HepG2 (cell line): ENCODE measurements at regions not wholly inside any gene's neighbourhood (a gene's known extent, or its start where the extent isn't known, plus 50 kb on each side); places are given as distances from the start of the nearest gene placed in this dataset.
A peak's percentile ranks its signal among the peaks of the same experiment; 100 is the strongest.

Experiments
- CBX1 ChIP-seq: IDR thresholded peaks from one replicate; pipeline ENCODE4 v1.6.1; 2016; ENCODE audit warnings: antibody characterized with exemption, low read depth
- ELF3 ChIP-seq: IDR thresholded peaks from 2 replicates; pipeline ENCODE4 v1.6.1; 2016; ENCODE audit warnings: missing genetic modification reagents, missing compliant biosample characterization
- GTF3A ChIP-seq: sonication (generic); formaldehyde crosslinking; conservative IDR thresholded peaks from 2 replicates; pipeline ENCODE4 v1.4.0; 2020; ENCODE audit warnings: mild to moderate bottlenecking, missing genetic modification reagents
- GZF1 ChIP-seq: sonication (generic); formaldehyde crosslinking; IDR thresholded peaks from 2 replicates; pipeline ENCODE4 v1.5.1; 2020; ENCODE audit warnings: mild to moderate bottlenecking, missing genetic modification reagents
- HDAC6 ChIP-seq: fragments of 200-600 bp; sonication (generic); IDR thresholded peaks from 2 replicates; pipeline ENCODE4 v1.7.0; 2017; ENCODE audit warnings: mild to moderate bottlenecking, antibody characterized with exemption, low read length, low read depth
- MED1 ChIP-seq: sonication (generic); formaldehyde crosslinking; IDR thresholded peaks from 2 replicates; pipeline ENCODE4 v1.4.0; 2020; ENCODE audit warnings: missing genetic modification reagents
- RBM22 ChIP-seq: fragments of 200-400 bp; formaldehyde crosslinking; optimal IDR thresholded peaks from 2 replicates; pipeline ENCODE3; 2017; ENCODE audit warnings: mild to moderate bottlenecking, low read length, moderate library complexity
- U2AF1 ChIP-seq: fragments of 200-400 bp; formaldehyde crosslinking; optimal IDR thresholded peaks from 2 replicates; pipeline ENCODE3; 2017; ENCODE audit warnings: mild to moderate bottlenecking, low read depth, low read length
- U2AF2 ChIP-seq: fragments of 200-400 bp; formaldehyde crosslinking; IDR thresholded peaks from 2 replicates; pipeline ENCODE4 v1.6.1; 2017; ENCODE audit warnings: low read depth, mild to moderate bottlenecking, low read length
- ZFP36 ChIP-seq: fragments of 150-350 bp; IDR thresholded peaks from 2 replicates; pipeline ENCODE4 v1.6.1; 2018; ENCODE audit warnings: borderline replicate concordance, low read length, low read depth; ENCODE audit not compliant: partially characterized antibody
- ZNF318 ChIP-seq: sonication (generic); formaldehyde crosslinking; IDR thresholded peaks from 2 replicates; pipeline ENCODE4 v1.4.0; 2020; ENCODE audit warnings: mild to moderate bottlenecking, missing genetic modification reagents
- ZNF557 ChIP-seq: sonication (generic); formaldehyde crosslinking; IDR thresholded peaks from 2 replicates; pipeline ENCODE4 v1.4.0; 2020; ENCODE audit warnings: missing genetic modification reagents
- ZNF644 ChIP-seq: IDR thresholded peaks from 2 replicates; pipeline ENCODE4 v1.6.1; 2016; ENCODE audit warnings: low read depth
- ZNF772 ChIP-seq: sonication (generic); formaldehyde crosslinking; IDR thresholded peaks from 2 replicates; pipeline ENCODE4 v1.5.0; 2020; ENCODE audit warnings: mild to moderate bottlenecking, missing genetic modification reagents
- TF ChIP-seq, protein P1 (sequence below): sonication (generic); formaldehyde crosslinking; IDR thresholded peaks from 2 replicates; pipeline ENCODE4 v1.4.0; 2020; ENCODE audit warnings: mild to moderate bottlenecking, missing genetic modification reagents, borderline replicate concordance

GRCh38 chr10:44195112-44196007, 189.5 kb downstream of the CXCL12 start (continued):
- TF ChIP-seq MED1 (CRISPR knock-in tag): peak; percentile 94
- TF ChIP-seq GZF1 (CRISPR knock-in tag): no peak
- peak; percentile 94 for TF ChIP-seq ELF3
- TF ChIP-seq ZFP36: no peak
- no peak for TF ChIP-seq ZNF318 (CRISPR knock-in tag)
- TF ChIP-seq CBX1: no peak
- TF ChIP-seq U2AF1: peak; percentile 64
- no peak for TF ChIP-seq RBM22
- TF ChIP-seq ZNF772 (CRISPR knock-in tag): peak; percentile 47; the same call in 1 of the 2 replicates
- no peak for TF ChIP-seq ZNF557 (CRISPR knock-in tag)
- TF ChIP-seq, protein P1, sequence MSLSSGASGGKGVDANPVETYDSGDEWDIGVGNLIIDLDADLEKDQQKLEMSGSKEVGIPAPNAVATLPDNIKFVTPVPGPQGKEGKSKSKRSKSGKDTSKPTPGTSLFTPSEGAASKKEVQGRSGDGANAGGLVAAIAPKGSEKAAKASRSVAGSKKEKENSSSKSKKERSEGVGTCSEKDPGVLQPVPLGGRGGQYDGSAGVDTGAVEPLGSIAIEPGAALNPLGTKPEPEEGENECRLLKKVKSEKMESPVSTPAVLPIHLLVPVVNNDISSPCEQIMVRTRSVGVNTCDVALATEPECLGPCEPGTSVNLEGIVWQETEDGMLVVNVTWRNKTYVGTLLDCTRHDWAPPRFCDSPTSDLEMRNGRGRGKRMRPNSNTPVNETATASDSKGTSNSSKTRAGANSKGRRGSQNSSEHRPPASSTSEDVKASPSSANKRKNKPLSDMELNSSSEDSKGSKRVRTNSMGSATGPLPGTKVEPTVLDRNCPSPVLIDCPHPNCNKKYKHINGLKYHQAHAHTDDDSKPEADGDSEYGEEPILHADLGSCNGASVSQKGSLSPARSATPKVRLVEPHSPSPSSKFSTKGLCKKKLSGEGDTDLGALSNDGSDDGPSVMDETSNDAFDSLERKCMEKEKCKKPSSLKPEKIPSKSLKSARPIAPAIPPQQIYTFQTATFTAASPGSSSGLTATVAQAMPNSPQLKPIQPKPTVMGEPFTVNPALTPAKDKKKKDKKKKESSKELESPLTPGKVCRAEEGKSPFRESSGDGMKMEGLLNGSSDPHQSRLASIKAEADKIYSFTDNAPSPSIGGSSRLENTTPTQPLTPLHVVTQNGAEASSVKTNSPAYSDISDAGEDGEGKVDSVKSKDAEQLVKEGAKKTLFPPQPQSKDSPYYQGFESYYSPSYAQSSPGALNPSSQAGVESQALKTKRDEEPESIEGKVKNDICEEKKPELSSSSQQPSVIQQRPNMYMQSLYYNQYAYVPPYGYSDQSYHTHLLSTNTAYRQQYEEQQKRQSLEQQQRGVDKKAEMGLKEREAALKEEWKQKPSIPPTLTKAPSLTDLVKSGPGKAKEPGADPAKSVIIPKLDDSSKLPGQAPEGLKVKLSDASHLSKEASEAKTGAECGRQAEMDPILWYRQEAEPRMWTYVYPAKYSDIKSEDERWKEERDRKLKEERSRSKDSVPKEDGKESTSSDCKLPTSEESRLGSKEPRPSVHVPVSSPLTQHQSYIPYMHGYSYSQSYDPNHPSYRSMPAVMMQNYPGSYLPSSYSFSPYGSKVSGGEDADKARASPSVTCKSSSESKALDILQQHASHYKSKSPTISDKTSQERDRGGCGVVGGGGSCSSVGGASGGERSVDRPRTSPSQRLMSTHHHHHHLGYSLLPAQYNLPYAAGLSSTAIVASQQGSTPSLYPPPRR: peak; percentile 71; the same call in 1 of the 2 replicates
- peak; percentile 71 for TF ChIP-seq ZNF644 (CRISPR knock-in tag)
- no peak for TF ChIP-seq GTF3A
- TF ChIP-seq U2AF2: no peak
- TF ChIP-seq HDAC6: no peak
